ENCODE measurements at regions not wholly inside any gene's neighbourhood (a gene's known extent, or its start where the extent isn't known, plus 50 kb on each side); places are given as distances from the start of the nearest gene placed in this dataset.

- no peak for TF ChIP-seq CTCF (IDR thresholded peaks at IDR 0.05)
- TF ChIP-seq POLR2AphosphoS5 (IDR thresholded peaks at IDR 0.05; ENCODE audit: insufficient read depth in 1 of 2, low read depth in 1 of 2): no peak
Observed at GRCh38 chr12:42978708-42979107, 389.2 kb upstream of the PRICKLE1 start.

Data from vagina (tissue), 2 donors.